SKM-1 (cell line): ENCODE measurements at regions not wholly inside any gene's neighbourhood (a gene's known extent, or its start where the extent isn't known, plus 50 kb on each side); places are given as distances from the start of the nearest gene placed in this dataset.

ENCODE experiments used
- DNase-seq: peaks from one replicate; lab custom pipeline; 2025; ENCODE audit not compliant: unreplicated experiment; lab: John Stamatoyannopoulos, UW

DNA sequence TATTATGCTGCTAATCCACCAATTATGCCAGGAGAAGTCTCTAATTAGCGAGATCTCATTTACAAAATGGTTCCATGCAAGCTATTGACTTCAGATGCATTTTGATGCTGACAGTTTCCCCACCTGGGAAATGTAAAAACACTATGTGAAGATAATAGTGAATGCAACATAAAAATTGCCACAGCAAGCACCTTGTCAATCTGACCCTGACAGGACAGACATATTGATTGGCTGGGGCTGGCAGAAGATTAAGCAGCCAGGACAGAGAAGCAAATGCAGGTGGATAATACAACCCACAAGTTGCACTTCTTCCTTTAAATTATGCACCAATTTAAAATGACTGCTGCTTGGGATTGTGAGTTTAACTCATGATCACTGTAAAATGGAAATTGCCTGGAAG lies 642.8 kb upstream of the POT1 start:
- no peak for DNase-seq

DNA sequence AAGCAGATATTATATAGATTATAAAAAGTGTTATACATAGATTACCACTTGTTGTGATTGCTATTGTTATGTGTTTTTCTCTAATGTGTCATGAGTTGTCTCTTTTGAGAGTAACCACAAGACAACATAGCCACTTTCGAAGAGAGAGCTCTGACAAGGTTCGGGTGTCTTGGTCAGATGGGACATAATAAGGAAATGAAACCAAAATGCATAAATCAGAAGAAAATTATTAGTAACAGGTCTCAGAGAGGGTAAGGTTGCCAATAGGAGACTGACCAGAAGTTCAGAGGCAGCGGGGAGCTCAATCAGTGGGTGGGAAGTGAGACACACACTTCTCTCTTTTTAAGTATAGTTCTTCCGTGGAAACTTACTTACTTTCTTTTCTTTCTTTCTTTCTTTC lies 639.2 kb upstream of the POT1 start:
- DNase-seq, result no peak

DNA sequence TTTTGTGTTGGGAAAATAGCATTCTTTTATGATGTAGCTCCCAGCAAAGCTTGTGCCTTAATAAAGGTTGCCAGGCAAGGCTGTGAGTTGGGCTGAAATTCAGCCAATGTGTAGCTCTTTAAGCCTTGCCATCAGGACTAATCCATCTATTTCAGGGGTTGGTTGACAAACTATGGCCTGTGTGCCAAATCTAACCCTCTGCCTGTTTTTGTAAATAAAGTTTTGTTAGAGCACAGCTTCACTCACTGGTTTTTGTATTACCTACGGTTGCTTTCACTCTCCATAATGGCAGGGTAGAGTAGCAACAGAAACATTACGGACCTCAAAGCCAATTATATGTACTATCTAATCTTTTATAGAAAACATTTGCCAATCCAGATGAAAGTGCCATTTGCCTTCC lies 638.1 kb upstream of the POT1 start:
- DNase-seq, result no peak

DNA sequence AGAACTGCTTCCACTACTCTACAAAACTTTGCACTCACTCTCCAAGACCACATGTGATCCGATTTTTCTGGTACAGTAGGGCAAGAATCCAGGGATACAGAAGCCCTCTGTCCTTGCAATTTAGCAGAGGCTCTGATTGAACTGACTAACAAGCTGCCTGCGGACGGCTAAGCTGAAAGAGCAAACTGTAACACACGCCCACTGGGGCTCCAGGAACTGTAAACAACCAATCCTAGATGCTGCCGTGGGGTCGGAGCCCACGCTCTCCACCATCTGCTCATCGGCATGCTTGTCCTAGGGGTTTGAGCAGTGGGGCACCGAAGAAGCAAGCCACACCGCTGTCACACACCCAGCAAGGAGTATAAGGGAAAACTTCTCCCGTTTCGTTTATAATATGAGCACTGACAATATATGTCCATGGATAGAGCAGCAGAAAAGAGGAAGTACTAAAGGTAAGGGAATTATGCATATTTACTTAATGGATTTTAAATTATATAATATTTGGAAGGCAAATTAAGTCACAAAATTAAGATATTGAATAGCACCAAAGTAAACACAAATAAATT lies 634.4 kb upstream of the POT1 start:
- DNase-seq, result no peak

DNA sequence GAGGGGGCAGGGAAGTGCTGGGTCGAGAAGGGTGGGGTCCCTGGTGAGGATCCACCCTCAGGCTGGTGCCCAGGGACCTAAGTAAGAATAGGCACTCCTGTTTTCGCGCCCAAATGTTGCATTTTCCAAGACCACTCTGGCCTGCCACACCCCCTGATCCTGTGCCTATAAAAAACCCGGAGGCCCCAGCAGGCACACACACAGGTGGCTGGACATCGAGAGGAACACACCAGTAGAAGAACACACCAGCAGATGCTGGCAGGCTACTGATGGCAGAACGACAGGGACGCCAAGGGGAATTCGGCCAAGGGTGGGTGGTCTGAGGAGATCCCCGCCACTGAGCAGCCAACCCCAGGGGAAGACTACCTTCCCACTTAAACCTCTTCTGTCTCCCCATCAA lies 633.9 kb upstream of the POT1 start:
- no peak for DNase-seq

DNA sequence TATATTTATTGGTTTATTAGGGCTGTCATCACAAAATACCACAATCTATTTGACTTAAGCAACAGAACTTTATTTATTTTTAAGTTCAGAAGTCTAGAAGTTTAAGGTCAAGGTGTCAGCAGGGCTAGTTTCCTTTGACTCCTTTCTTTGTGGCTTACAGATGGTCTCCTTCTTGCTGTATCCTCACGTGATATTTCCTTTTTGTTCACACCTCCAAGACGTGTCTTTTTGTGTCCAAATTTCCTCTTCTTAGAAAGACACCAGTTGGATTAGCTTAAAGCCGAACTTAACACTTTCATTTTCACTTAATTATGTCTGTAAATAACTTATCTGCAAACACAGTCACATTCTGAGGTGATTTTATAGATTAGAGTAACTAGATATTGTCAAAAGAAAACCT lies 631.4 kb upstream of the POT1 start:
- DNase-seq, result no peak

DNA sequence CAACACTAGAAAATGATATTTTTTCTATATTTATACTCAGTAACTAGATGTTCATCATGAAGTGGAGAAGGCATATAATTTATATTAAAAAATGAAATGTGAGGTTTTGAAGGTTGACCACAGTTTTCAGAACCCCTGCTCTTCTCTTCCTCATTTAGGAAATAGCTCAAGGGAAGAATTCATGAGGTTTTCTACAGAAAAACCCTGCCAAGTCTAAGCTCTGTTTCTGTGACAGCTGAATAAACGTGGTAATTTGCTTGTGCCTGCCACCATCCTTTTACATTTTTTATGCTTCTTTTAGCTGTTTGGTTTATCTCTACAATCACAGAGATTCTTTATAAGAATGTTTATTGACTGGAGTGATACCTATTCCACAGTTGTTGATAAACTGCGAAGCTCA lies 630.3 kb upstream of the POT1 start:
- no peak for DNase-seq

DNA sequence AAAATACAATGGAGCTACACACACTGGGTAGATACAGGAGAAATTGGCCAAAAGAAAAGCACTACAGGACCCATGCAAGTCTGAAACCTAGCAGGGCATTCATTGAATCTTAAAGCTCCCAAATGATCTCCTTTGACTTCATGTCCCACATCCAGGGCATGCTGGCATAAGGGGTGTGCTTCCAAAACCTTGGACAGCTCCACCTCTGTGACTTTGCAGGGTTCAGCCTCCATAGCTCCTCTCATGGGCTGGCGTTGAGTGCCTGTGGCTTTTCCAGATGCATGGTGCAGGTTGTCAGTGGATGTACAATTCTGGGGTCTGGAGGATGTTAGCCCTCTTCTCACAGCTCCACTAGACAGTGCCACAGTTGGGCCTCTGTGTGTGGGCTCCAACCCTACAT lies 626.3 kb upstream of the POT1 start:
- DNase-seq, result no peak

DNA sequence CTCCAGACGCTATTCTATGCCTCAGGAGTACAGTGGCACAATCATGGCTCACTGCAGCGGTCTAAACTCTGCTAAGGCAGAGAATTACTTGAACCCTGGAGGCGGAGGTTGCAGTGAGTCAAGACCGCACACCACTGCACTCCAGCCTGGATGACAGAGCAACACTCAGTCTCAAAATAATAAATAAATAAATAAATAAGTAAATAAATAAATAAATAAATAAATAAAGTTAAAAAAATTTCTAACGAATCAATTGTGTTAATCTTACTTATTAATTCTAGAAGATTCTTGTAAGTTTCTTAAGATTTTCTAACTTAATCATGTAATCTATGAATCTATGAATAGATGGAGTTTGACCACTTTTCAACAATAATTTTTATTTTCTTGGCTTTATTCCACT lies 621.4 kb upstream of the POT1 start:
- DNase-seq, result no peak

DNA sequence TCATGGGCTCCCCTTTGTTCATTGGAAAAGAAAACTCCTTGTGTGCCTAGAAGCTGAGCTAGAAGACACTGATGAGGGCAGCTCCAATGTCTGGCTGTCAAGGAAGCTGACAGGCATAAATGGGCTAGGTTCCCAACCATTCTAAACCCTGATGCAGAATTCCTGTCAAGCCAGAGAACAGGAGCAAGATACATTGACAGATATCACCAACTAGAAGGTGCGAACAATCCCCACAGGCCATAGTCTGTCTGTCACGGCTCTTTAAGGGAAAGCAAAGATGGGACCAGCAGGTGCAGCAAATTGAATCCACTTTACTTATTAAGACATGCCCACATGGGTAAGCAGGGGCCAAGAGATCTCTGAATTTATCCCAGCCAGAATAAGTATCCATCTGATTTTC lies 617.9 kb upstream of the POT1 start:
- DNase-seq, result no peak

DNA sequence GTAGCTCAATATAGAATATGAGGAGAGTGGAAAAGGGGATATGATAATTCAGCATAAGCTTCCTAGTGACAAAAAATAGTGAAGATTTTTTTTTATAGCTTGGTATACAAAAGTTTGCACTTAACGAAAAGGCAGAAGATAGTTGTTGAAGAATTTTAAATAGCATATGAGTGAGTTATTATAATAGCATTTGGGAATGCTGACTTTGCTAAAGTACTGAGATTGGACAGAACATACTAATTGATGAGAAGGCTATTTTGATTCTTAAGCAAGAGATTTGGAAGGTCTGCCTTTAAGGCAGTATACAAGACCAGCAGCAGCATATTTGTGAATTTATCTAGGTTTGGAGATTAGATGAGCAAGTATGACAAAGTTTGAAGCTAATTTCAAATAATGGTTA lies 600.9 kb upstream of the POT1 start:
- DNase-seq, result no peak

DNA sequence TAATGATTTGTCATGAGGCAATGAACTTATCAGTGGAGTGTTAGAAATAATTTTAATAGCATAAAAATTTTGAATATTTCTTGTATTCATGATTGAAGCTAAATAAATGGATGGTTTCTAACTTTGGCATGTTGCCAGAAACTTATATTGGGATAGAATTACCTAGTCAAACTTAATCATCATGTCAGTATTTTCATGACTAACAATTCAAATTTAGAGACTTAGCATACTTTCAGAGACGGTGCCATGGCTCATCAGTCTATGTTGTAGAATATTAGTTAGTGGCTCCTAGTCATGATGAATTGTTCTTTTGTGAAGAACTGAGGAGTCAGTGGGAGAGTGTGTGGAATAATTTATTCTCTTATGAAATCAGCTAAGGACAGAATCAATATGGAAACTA lies 599.6 kb upstream of the POT1 start:
- DNase-seq, result no peak

DNA sequence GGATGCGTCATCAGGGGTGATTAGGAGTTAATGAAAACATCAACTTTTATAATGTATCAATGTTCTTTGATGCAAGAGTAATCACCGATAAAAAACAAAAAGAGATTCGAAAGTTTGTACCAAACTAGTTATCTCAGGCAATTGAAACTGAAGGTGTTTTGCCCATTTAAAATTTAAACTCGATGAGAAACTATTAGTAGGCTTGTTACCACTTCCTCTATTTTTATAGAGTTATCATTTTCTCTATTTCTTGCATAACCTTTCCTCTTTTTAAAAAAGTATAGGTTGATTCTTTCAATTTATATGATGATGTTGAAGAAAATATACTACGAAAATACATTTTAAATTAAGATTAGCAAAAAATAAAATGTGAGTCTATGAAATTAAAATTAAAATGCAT lies 597.3 kb upstream of the POT1 start:
- no peak for DNase-seq

DNA sequence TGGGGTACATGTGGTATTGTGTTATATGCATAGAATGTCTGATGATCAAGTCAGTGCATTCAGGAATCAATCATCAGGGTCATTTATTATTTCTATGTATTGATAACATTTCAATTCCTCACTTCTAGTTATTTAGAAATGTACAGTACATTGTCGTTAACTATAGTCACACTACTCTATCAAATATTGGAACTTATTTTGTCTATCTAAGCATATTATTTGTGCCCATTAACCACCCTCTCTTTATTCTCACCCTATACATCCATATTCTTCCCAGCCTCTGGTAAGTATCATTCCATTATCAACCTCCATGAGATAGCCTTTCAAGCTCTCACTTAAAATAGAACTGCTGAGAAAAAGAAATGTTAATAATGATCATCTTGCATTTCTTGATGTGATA lies 596.5 kb upstream of the POT1 start:
- no peak for DNase-seq

DNA sequence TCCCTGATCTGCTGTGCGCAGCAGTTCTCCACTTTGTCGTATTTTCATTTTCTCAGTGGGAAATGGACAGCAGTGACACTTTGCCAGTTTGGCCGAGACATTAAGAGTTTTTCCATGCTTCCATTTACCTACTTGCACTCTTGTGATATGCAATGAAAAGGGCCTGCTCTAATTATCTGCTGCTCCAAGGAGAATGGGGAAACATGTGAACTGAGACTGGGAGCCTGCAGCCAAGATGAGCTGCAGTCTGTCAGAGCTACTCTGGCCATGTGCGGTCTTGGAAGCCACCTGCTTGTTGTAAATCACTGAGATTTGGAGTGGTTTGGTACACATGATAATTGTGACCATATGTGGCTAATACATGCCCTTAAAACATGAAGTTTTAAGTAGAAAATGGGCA lies 586.6 kb upstream of the POT1 start:
- DNase-seq, result no peak

DNA sequence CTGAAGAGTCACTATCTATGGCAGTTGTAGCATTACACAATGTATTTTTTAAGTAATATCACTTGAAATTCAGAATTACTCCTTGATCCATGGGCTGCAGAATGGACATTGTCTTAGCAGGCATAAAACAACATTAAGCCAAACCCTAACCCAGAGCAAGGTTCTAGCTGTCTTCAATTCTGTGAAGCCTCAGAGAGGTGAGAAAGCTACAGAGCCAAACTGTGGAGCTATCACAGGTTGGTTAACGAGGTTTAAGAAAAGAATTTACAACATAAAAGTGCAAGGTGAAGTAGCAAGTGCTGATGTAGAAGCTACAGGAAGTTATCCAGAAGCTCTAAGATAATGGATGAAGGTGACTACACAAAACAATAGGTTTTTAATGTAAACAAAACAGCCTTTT lies 582.7 kb upstream of the POT1 start:
- no peak for DNase-seq

DNA sequence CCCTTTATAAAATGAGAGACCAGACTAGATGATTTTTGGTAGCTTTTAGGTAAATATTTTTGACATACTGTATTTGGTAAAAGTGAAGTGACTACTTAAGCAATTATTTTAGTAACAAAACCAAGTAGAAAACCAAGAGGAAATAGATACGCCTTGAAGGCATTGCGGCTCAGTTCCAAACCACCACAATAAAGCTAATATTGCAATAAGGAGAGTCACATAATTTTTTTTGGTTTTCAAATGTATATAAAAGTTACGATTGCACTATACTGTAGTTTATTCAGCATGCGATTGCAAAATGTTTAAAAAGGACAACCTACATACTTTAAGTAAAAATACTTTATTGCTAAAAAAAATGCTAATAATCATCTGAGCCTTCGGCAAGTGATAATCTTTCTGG lies 581.7 kb upstream of the POT1 start:
- no peak for DNase-seq

DNA sequence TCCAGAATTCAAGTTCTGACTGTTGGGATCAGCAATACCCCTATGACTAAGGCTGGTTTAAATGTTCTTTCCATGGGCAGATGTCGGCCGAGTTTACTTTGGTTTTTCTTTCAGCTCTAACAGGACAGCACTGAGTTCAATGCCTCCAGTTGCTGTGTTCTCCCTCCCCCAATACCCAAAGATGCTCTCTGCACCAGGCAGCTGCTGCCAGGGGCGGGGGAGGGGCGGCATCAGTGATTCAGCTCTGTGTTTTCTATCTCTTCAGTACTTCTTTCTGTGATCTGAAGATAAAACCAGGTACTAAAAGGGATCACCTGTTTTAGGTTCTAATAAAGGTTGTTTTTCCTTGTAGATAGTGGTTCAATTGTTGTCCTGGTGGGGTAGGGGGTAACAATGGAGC lies 576.7 kb upstream of the POT1 start:
- DNase-seq, result no peak

DNA sequence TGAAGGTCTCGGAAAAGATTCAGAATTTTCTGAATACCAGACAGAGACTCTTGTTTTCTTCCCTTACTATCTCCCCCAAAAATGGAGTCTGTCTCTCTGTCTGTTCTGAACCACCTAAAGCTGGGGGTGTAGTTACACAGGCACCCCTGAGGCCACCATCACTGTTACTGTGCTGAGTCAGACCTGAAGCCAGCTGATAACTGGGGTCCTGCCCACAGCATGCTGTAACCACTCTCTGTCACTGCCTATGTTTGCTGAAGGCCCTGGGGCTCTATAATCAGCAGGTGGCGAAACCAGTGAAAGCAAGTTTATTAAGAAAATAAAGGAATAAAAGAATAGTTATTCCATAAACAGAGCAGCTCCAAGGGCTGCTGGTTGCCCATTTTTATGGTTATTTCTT lies 575.2 kb upstream of the POT1 start:
- DNase-seq, result no peak

DNA sequence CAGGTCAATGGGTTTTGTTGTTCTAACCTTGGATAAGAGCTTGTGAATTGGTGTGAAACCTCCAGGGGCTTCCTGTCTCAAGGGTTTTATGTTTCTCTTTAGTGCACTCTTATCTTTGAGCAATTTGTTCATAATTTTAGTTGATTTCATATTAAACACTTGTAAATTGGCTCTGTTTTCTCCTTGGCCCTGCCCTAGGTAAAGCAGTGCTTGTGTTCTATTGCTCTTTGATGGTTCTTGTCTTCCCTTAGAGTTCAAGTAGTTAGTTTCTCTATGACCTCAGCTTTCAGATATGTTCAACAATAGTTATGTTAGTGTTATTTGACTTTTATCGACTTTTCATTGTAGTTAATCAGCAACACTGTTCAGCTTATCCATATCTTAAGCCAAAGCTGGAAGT lies 566.4 kb upstream of the POT1 start:
- DNase-seq, result no peak

DNA sequence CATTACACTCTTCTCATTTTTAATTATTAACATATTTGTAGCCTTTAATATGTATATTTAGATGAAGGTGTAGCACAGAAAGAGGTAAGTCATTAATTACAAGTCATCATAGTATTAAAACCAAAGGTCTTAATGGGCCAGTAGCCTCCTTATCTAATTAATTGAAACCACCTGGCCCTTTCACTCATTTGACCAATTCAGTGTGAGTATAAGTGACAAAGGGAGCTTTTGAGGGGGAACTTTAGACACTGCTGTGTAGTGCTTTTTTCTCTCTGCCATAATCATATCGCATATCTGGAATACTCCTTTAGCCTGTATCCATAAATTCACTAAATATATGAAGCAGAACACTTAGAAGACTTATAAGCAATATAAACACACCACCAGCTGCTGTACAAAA lies 562.9 kb upstream of the POT1 start:
- no peak for DNase-seq

DNA sequence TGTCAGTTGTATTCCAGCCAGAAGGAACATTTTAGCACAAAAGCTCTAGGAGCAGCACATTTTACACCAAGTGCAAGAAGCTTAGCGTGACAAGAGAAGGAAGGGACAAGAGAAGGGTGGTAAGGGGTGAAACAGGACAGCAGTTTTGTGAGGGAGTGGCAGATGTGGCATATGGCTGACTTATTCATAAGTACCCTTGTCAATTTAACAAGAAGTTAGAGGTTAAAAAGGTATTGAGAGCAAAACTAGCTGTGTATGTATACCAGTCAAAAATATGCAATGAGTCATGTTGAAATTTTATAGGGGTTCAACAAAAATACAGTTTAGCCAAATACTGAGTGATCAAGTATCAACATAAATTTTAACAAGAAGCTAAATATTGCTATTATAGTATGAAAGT lies 561.5 kb upstream of the POT1 start:
- DNase-seq, result no peak

DNA sequence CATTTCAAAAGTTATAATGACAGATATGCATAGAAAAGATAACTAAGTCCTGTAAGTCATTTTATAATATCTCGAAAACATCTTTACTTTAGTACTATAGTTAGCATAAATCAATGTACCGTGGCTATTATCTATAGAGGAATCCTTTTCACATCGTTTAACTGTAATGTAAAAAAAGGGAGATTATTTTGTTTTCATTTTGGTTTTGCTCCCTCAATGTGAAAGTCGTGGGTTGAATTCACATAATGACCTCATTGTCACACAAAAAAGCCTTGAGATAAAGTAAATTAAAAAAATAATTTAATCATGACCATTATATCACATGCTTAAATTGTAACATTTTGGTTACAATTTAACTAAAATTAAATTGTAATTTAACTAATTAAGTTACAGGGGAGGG lies 560.5 kb upstream of the POT1 start:
- no peak for DNase-seq

DNA sequence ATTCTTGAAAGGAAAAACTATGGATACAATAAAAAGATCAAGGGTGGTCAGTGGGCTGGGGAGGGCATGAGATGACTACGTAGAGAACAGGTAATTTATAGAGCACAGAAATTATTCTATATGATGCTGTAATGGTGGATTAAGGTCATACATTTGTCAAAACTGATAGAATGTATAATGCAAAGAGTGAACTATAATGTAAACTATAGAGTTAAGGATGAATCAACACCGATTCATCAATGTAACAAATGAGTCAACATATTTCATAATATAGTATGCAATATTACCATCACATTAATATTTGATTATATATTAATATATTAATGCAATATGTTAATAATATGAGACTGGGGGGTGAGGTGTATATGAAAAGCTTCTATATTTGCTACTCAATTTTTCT lies 555.6 kb upstream of the POT1 start:
- DNase-seq, result no peak
